ENCODE measurements at regions not wholly inside any gene's neighbourhood (a gene's known extent, or its start where the extent isn't known, plus 50 kb on each side); places are given as distances from the start of the nearest gene placed in this dataset.

DNA sequence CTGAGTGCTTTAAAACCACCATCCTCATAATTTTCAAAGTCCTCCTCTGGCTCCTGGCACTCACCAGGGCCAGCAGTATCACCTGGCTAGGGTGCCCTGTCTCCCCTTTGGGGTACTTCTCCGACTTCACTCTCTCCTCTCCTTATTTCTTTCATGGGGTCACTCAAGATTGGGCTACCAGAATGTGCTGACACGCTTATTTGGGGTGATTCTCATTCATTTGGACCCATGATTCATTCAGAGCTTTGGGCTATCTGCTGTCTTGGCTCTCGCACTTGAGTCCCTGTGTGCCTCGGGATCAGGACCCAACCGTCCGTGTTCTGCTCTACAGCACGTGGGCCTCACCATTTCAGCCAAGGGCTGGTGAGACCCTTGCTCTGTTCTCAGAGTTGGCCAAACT lies 70.1 kb upstream of the NEDD4L start:
- H3K4me1 Mint-ChIP-seq, result peaks cover 3% of the 10 kb centered on the region
- H3K36me3 Mint-ChIP-seq (ENCODE audit: low read depth), result no peaks in the 10 kb centered on the region
- peaks cover 20% of the 10 kb centered on the region for H3K27me3 Mint-ChIP-seq
- ATAC-seq (no peak), DNase-seq (no peak)
- intact Hi-C loops (cut with DNase I, micrococcal nuclease), result loop anchor here in 1 of 2 experiments (5.0 kb wide), 1 partner anchor 148 kb away; no protein-coding TSS in a partner anchor
- no peaks in the 10 kb centered on the region for H3K9me3 Mint-ChIP-seq (ENCODE audit: low read depth)
- POLR2A ChIA-PET, result no interaction called here
- no peak overlapping the region for H3K4me3 Mint-ChIP-seq
- CTCF ChIA-PET, result no interaction called here
- H3K27ac Mint-ChIP-seq, result no peak overlapping the region

DNA sequence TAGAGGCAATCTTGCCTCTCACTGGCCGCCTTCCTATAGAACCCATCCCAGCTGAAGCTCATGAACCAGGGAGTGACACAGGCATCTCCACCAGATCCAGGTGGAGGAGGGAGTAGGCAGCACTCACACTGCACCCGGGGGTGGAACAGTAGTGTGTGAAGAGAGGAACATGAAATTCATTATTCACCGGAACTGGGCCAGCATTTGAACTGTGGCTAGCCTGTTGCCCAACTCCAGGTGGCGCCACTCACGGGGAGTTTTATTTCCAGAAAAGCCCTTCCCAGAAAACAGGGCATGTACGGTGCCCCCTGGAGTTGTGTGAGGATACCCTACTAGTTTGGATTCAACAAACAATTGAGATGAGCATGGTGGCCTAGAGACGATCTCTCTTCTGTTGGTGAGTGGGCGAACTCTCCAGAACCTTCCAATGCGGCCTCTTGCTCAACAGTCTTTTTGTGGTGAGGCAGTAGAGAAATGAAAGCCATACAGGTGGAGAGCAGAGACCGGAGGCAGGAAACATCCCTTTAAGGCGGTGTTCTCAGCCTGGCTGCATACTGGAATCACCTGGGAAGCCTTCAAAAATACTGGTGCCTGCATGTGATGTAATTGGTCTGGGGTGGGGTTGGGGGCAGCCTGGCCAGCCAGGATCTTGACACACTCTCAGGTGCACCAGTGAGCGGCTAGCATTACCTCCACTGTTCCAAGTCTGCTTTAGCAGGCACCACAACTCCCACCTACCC lies 73.5 kb upstream of the NEDD4L start:
- H3K36me3 Mint-ChIP-seq (ENCODE audit: low read depth), result no peaks in the 10 kb centered on the region
- POLR2A ChIA-PET, result no interaction called here

GRCh38 chr18:57969824-57970223 lies 74.2 kb upstream of the NEDD4L start:
- no peak overlapping the region for H3K4me3 Mint-ChIP-seq
- DNase-seq (no peak), ATAC-seq (no peak)
- H3K27ac Mint-ChIP-seq, result no peak overlapping the region
- POLR2A ChIA-PET, result no interaction called here
- CTCF ChIA-PET, result interaction anchor here (0.6 to 0.9 kb wide), 2 partner anchors 21 to 152 kb away, joined by 3 read pairs; no protein-coding TSS in a partner anchor
- no peaks in the 10 kb centered on the region for H3K4me1 Mint-ChIP-seq
- H3K27me3 Mint-ChIP-seq, result peaks cover 5% of the 10 kb centered on the region
- intact Hi-C loops (cut with DNase I, micrococcal nuclease), result loop anchor here in 1 of 2 experiments (5.0 kb wide), 1 partner anchor 152 kb away; no protein-coding TSS in a partner anchor
- H3K9me3 Mint-ChIP-seq (ENCODE audit: low read depth), result no peaks in the 10 kb centered on the region
- no peaks in the 10 kb centered on the region for H3K36me3 Mint-ChIP-seq (ENCODE audit: low read depth)

More for the DNA sequence above, 73.5 kb upstream of the NEDD4L start:
- Mint-ChIP-seq H3K9me3 (ENCODE audit: low read depth) (no peaks in the 10 kb centered on the region), H3K4me1 (no peaks in the 10 kb centered on the region), H3K27me3 (peaks cover 5% of the 10 kb centered on the region), H3K4me3 (no peak overlapping the region), H3K27ac (no peak overlapping the region)
- ATAC-seq, result no peak
- CTCF ChIA-PET, result interaction anchor here (0.6 to 0.9 kb wide), 3 partner anchors 16 to 151 kb away, joined by 3 read pairs; no protein-coding TSS in a partner anchor
- intact Hi-C loops (cut with DNase I, micrococcal nuclease), result loop anchor here in 1 of 2 experiments (5.0 kb wide), 1 partner anchor 152 kb away; no protein-coding TSS in a partner anchor
- peak; percentile 26 for DNase-seq

GRCh38 chr18:57965246-57965645 lies 78.8 kb upstream of the NEDD4L start:
- H3K4me1 Mint-ChIP-seq, result no peaks in the 10 kb centered on the region
- DNase-seq (no peak), ATAC-seq (no peak)
- intact Hi-C loops (cut with DNase I, micrococcal nuclease), result no loop called here
- H3K36me3 Mint-ChIP-seq (ENCODE audit: low read depth), result no peaks in the 10 kb centered on the region
- no peaks in the 10 kb centered on the region for H3K9me3 Mint-ChIP-seq (ENCODE audit: low read depth)
- ChIA-PET POLR2A (no interaction called here), CTCF (no interaction called here)
- no peak overlapping the region for H3K27ac Mint-ChIP-seq
- H3K27me3 Mint-ChIP-seq, result peaks cover 11% of the 10 kb centered on the region
- no peak overlapping the region for H3K4me3 Mint-ChIP-seq

DNA sequence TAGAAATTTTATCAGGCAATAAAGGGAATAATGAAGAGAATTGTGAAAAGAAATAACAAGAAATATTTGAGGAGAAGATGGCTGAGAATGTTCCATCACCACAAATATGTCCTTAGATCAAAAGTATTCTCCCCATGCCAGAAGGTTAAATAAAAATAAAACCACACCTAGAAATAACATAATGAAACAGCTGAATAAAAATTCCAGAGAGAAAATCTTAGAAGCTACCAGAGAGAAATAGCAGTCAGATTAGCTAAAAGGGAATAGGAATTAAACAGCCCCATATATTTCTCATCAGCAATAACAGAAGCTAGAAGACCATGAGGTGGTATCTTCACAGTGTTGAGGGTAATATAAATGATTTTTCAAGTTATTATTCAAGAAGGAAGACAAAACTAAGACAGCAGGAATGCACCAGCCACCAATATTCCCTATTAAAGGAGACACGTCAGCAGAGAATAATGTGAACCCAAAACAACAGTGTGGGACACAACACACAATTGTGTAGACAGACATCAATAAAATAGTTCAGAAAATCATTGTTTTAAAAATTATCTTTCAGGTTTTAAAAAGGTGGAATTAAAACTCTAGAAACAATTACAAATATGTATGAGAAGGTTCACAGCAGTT lies 82.0 kb upstream of the NEDD4L start:
- Mint-ChIP-seq H3K27ac (no peak overlapping the region), H3K4me1 (no peaks in the 10 kb centered on the region), H3K27me3 (peaks cover 22% of the 10 kb centered on the region), H3K9me3 (ENCODE audit: low read depth) (no peaks in the 10 kb centered on the region), H3K4me3 (no peak overlapping the region), H3K36me3 (ENCODE audit: low read depth) (no peaks in the 10 kb centered on the region)
- no peak for ATAC-seq
- CTCF ChIA-PET, result interaction anchor here (1.1 kb wide), 1 partner anchor 160 kb away, joined by 3 read pairs; no protein-coding TSS in a partner anchor
- POLR2A ChIA-PET, result no interaction called here
- intact Hi-C loops (cut with DNase I, micrococcal nuclease), result no loop called here
- DNase-seq, result no peak

DNA sequence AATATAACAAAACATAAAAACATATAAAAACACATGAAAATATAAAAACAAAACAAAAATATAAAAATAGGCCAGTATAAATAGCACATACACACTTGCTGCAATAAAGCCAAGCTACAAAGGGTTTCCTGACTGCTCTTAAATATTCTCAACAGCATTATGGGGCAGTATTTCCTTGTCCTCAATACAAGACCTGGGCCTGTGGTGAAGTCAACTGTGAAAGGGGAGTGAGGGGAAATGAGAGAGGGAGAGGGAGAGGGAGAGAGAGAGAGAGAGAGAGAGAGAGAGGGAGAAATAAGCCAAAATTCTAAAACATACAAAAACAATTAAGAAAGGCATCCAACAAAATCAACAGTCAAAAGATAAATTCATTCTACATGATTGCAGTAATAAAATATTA lies 82.6 kb upstream of the NEDD4L start:
- Mint-ChIP-seq H3K4me3 (no peak overlapping the region), H3K27ac (no peak overlapping the region), H3K9me3 (ENCODE audit: low read depth) (no peaks in the 10 kb centered on the region), H3K36me3 (ENCODE audit: low read depth) (no peaks in the 10 kb centered on the region), H3K27me3 (peaks cover 22% of the 10 kb centered on the region), H3K4me1 (no peaks in the 10 kb centered on the region)
- POLR2A ChIA-PET, result no interaction called here
- intact Hi-C loops (cut with DNase I, micrococcal nuclease), result no loop called here
- ATAC-seq (no peak), DNase-seq (no peak)
- CTCF ChIA-PET, result interaction anchor here (1.1 kb wide), 1 partner anchor 160 kb away, joined by 3 read pairs; no protein-coding TSS in a partner anchor

DNA sequence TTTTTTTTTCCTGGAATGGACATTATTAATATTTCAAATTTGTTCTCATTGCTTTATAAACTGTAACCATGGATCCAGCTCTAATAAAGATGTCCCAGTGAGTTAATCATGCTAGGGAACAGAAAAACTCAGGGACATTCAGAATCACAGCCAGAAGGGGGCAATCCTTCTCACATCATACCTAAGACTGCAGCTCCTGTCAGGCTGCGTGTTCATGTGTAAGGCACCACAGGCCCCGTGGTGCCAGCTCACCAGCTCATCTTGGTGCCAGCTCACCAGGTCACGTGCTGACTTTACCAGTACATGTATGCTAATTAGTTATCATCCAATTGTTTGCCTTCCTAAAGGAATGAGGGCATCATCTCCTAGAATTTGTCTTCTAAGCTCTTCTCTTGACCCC lies 84.7 kb upstream of the NEDD4L start:
- H3K9me3 Mint-ChIP-seq (ENCODE audit: low read depth), result no peaks in the 10 kb centered on the region
- no peaks in the 10 kb centered on the region for H3K4me1 Mint-ChIP-seq
- peaks cover 22% of the 10 kb centered on the region for H3K27me3 Mint-ChIP-seq
- intact Hi-C loops (cut with DNase I, micrococcal nuclease), result loop anchor here (1.0 to 5.0 kb wide), 2 partner anchors 158 to 163 kb away; no protein-coding TSS in a partner anchor
- H3K36me3 Mint-ChIP-seq (ENCODE audit: low read depth), result no peaks in the 10 kb centered on the region
- ATAC-seq (peak; percentile 58), DNase-seq (peak; percentile 25)
- POLR2A ChIA-PET, result interaction anchor here (0.6 kb wide), 2 partner anchors 93 to 295 kb away, joined by 5 to 8 read pairs; no protein-coding TSS in a partner anchor
- H3K4me3 Mint-ChIP-seq, result no peak overlapping the region
- no peak overlapping the region for H3K27ac Mint-ChIP-seq
- CTCF ChIA-PET, result interaction anchor here (0.6 to 2.3 kb wide), 6 partner anchors 76 to 816 kb away, joined by 3 to 9 read pairs (median 3); no protein-coding TSS in a partner anchor

GRCh38 chr18:57957210-57957609 lies 86.8 kb upstream of the NEDD4L start:
- DNase-seq, result no peak
- CTCF ChIA-PET, result interaction anchor here (2.3 kb wide), 1 partner anchor 74 kb away, joined by 9 read pairs; no protein-coding TSS in a partner anchor
- Mint-ChIP-seq H3K27me3 (peaks cover 19% of the 10 kb centered on the region), H3K4me1 (no peaks in the 10 kb centered on the region), H3K4me3 (no peak overlapping the region), H3K36me3 (ENCODE audit: low read depth) (no peaks in the 10 kb centered on the region), H3K27ac (no peak overlapping the region), H3K9me3 (ENCODE audit: low read depth) (no peaks in the 10 kb centered on the region)
- intact Hi-C loops (cut with DNase I, micrococcal nuclease), result loop anchor here in 1 of 2 experiments (5.0 kb wide), 1 partner anchor 160 kb away; no protein-coding TSS in a partner anchor
- POLR2A ChIA-PET, result no interaction called here
- no peak for ATAC-seq

DNA sequence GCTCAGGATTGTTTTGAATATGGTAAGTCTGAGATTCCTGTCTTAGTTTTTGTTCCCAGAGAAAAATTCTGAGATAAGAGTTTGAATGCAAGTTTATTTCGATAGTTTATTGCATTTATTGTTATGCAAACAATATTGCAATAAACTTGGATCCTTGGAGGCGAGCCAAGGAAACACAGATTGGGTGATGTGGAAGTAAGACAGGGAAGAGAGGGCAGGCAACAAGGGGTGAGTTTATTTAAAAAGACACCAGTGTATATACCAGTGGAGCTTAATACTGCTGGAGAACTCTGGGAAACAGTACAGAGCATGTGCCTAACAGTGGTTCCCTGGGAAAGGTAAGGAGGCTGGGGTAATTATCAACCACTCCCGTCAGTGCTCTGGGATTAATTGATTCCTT lies 87.5 kb upstream of the NEDD4L start:
- ChIA-PET POLR2A (no interaction called here), CTCF (no interaction called here)
- H3K4me1 Mint-ChIP-seq, result no peaks in the 10 kb centered on the region
- ATAC-seq (no peak), DNase-seq (no peak)
- H3K27me3 Mint-ChIP-seq, result peaks cover 19% of the 10 kb centered on the region
- H3K4me3 Mint-ChIP-seq, result no peak overlapping the region
- intact Hi-C loops (cut with DNase I, micrococcal nuclease), result loop anchor here in 1 of 2 experiments (5.0 kb wide), 1 partner anchor 161 kb away; no protein-coding TSS in a partner anchor
- no peaks in the 10 kb centered on the region for H3K9me3 Mint-ChIP-seq (ENCODE audit: low read depth)
- H3K27ac Mint-ChIP-seq, result no peak overlapping the region
- no peaks in the 10 kb centered on the region for H3K36me3 Mint-ChIP-seq (ENCODE audit: low read depth)

DNA sequence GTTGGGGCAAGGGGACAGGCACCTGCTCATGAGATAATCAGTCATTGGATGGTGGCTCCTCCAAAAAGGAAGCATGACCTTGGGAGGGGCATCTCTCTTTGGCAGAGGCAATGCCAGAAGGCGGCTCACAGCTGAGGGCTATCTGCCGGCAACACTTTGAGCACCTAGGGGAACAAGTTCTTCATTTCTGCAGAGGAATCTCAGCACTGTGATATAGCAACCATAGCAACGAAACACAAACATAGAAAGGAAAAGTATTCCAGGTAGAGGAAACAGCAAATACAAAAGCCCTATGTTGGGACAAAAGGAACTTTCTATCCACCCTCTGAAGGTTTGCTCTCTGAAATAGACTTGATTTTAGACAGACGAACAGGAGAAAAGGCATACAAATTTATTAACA lies 89.1 kb upstream of the NEDD4L start:
- Mint-ChIP-seq H3K9me3 (ENCODE audit: low read depth) (no peaks in the 10 kb centered on the region), H3K36me3 (ENCODE audit: low read depth) (no peaks in the 10 kb centered on the region), H3K27ac (no peak overlapping the region), H3K4me1 (no peaks in the 10 kb centered on the region), H3K4me3 (no peak overlapping the region), H3K27me3 (peaks cover 9% of the 10 kb centered on the region)
- intact Hi-C loops (cut with DNase I, micrococcal nuclease), result loop anchor here in 1 of 2 experiments (5.0 kb wide), 1 partner anchor 162 kb away; no protein-coding TSS in a partner anchor
- POLR2A ChIA-PET, result no interaction called here
- DNase-seq, result no peak
- CTCF ChIA-PET, result interaction anchor here (0.6 to 0.7 kb wide), 2 partner anchors 106 to 136 kb away, joined by 3 read pairs; no protein-coding TSS in a partner anchor
- no peak for ATAC-seq

- H3K36me3 Mint-ChIP-seq (ENCODE audit: low read depth), result no peaks in the 10 kb centered on the region
- no peaks in the 10 kb centered on the region for H3K4me1 Mint-ChIP-seq
- ChIA-PET CTCF (no interaction called here), POLR2A (no interaction called here)
- intact Hi-C loops (cut with DNase I, micrococcal nuclease), result no loop called here
- H3K27me3 Mint-ChIP-seq, result peaks cover 3% of the 10 kb centered on the region
- ATAC-seq, result no peak
- H3K9me3 Mint-ChIP-seq (ENCODE audit: low read depth), result no peaks in the 10 kb centered on the region
- no peak overlapping the region for H3K4me3 Mint-ChIP-seq
- DNase-seq, result no peak
- no peak overlapping the region for H3K27ac Mint-ChIP-seq
Observed at GRCh38 chr18:57953883-57954282, 90.1 kb upstream of the NEDD4L start.
